ENCODE measurements at regions not wholly inside any gene's neighbourhood (a gene's known extent, or its start where the extent isn't known, plus 50 kb on each side); places are given as distances from the start of the nearest gene placed in this dataset.

- H3K4me3 ChIP-seq (ENCODE audit: low read depth, low read length), result no peak overlapping the region
- H3K27me3 ChIP-seq (ENCODE audit: control insufficient read depth, insufficient read depth, low read length), result no peaks in the 10 kb centered on the region
- ChIA-PET POLR2A (no interaction called here), CTCF (interaction anchor here (1.0 kb wide), 1 partner anchor 188 kb away, joined by 3 read pairs; no protein-coding TSS in a partner anchor)
- DNase-seq (ENCODE audit: low read depth), result no peak
- TF ChIP-seq, protein P1, sequence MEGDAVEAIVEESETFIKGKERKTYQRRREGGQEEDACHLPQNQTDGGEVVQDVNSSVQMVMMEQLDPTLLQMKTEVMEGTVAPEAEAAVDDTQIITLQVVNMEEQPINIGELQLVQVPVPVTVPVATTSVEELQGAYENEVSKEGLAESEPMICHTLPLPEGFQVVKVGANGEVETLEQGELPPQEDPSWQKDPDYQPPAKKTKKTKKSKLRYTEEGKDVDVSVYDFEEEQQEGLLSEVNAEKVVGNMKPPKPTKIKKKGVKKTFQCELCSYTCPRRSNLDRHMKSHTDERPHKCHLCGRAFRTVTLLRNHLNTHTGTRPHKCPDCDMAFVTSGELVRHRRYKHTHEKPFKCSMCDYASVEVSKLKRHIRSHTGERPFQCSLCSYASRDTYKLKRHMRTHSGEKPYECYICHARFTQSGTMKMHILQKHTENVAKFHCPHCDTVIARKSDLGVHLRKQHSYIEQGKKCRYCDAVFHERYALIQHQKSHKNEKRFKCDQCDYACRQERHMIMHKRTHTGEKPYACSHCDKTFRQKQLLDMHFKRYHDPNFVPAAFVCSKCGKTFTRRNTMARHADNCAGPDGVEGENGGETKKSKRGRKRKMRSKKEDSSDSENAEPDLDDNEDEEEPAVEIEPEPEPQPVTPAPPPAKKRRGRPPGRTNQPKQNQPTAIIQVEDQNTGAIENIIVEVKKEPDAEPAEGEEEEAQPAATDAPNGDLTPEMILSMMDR (IDR thresholded peaks at IDR 0.05; ENCODE audit: insufficient read depth, low read depth, low read length), result no peak
- no peaks in the 10 kb centered on the region for H3K36me3 ChIP-seq (ENCODE audit: control insufficient read depth, insufficient read depth, low read length)
Measured at GRCh38 chr12:105948331-105948730, 190.4 kb downstream of the NUAK1 start.

- H3K4me3 ChIP-seq (ENCODE audit: low read depth, low read length), result no peak overlapping the region
- no peak for DNase-seq (ENCODE audit: low read depth)
- ChIA-PET CTCF (no interaction called here), POLR2A (no interaction called here)
- H3K27me3 ChIP-seq (ENCODE audit: control insufficient read depth, insufficient read depth, low read length), result no peaks in the 10 kb centered on the region
- TF ChIP-seq, protein P1 (IDR thresholded peaks at IDR 0.05; ENCODE audit: insufficient read depth, low read depth, low read length), result no peak
- H3K36me3 ChIP-seq (ENCODE audit: control insufficient read depth, insufficient read depth, low read length), result no peaks in the 10 kb centered on the region
Measured at GRCh38 chr12:105949391-105949790, 189.4 kb downstream of the NUAK1 start.

GRCh38 chr12:105951732-105952131 lies 187.0 kb downstream of the NUAK1 start:
- TF ChIP-seq, protein P1 (IDR thresholded peaks at IDR 0.05; ENCODE audit: insufficient read depth, low read depth, low read length), result no peak
- ChIA-PET CTCF (interaction anchor here (1.1 kb wide), 1 partner anchor 10 kb away, joined by 4 read pairs; no protein-coding TSS in a partner anchor), POLR2A (no interaction called here)
- Histone ChIP-seq H3K4me3 (ENCODE audit: low read depth, low read length) (no peak overlapping the region), H3K27me3 (ENCODE audit: control insufficient read depth, insufficient read depth, low read length) (no peaks in the 10 kb centered on the region), H3K36me3 (ENCODE audit: control insufficient read depth, insufficient read depth, low read length) (no peaks in the 10 kb centered on the region)
- no peak for DNase-seq (ENCODE audit: low read depth)

DNA sequence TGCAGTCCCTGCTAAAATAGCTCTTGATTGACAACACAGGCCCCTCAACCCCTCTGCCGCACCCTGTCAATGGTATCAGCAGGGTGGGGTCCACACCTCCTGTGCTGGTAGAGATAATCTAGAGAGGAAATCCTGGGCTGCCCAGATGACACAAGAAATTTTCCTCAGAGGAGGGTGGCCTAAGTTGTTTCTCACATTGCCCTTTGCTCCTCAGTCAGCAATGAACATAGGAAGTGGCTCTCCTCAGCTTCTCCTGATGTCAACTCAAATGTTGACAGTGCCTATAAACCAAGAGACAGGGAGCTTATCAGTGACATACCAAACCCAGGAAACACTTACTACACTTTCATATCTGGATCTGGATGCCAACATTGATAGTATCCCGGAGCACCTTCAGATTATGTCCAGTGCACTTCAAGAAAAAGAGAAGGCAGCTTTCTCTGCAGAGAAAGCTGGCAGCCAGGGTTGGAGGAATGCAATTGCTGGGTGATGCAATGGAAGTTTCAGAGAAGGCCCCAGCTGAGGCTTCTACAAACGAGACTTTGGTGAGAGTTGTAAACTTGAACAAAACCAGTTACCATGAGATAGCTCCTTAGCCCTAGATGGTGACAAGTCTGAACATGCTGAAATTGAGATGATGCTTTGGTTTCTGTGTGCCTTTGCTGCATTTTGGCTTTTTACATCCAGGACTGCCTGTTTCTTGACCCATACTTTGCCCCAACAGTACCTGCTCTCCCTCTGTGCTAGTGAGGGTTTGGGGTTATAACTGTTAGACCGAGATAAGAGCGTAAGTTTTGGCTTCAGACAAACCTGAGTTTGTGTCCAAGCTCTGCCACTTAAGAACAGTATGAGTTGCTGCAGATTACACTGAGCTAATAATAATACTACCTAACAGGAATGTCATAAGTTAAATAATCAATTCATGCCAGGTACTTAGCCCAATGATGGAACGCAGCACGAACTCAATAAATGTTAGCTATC lies 183.5 kb downstream of the NUAK1 start:
- TF ChIP-seq, protein P1 (IDR thresholded peaks at IDR 0.05; ENCODE audit: insufficient read depth, low read depth, low read length), result no peak
- CTCF ChIA-PET, result interaction anchor here (1.0 kb wide), 1 partner anchor 249 kb away, joined by 3 read pairs; no protein-coding TSS in a partner anchor
- Histone ChIP-seq H3K36me3 (ENCODE audit: control insufficient read depth, insufficient read depth, low read length) (no peaks in the 10 kb centered on the region), H3K27me3 (ENCODE audit: control insufficient read depth, insufficient read depth, low read length) (no peaks in the 10 kb centered on the region), H3K4me3 (ENCODE audit: low read depth, low read length) (no peak overlapping the region)
- POLR2A ChIA-PET, result no interaction called here
- no peak for DNase-seq (ENCODE audit: low read depth)

- Histone ChIP-seq H3K27me3 (ENCODE audit: control insufficient read depth, insufficient read depth, low read length) (no peaks in the 10 kb centered on the region), H3K4me3 (ENCODE audit: low read depth, low read length) (no peak overlapping the region), H3K36me3 (ENCODE audit: control insufficient read depth, insufficient read depth, low read length) (no peaks in the 10 kb centered on the region)
- ChIA-PET POLR2A (no interaction called here), CTCF (interaction anchor here (1.0 kb wide), 1 partner anchor 250 kb away, joined by 3 read pairs; no protein-coding TSS in a partner anchor)
- DNase-seq (ENCODE audit: low read depth), result no peak
- TF ChIP-seq, protein P1 (IDR thresholded peaks at IDR 0.05; ENCODE audit: insufficient read depth, low read depth, low read length), result no peak
Measured at GRCh38 chr12:105955976-105956375, 182.8 kb downstream of the NUAK1 start.
